Natural killer cell (primary cell): ENCODE measurements at regions not wholly inside any gene's neighbourhood (a gene's known extent, or its start where the extent isn't known, plus 50 kb on each side); places are given as distances from the start of the nearest gene placed in this dataset.

Experiments
- ATAC-seq, 3 donors: fragments of 150-1000 bp in 2 of 3; fragments of 200-7000 bp in 1 of 3; cut with Tn5 transposase; 1 replicate in 1 of 3; 2 replicates in 2 of 3; pipeline ENCODE4 v1.10.0; 2021; ENCODE audit warnings: mild to moderate bottlenecking in 2 of 3, moderate library complexity in 2 of 3
- DNase-seq, 2 donors: peaks; one replicate each; pipeline versions ENCODE4 v3.0.0 to v3.0.0-alpha.2; 2013 to 2021; ENCODE audit warnings: mixed read lengths in 1 of 2
- H3K27ac ChIP-seq: one replicate; pipeline ENCODE4 v1.5.1; 2013; ENCODE audit warnings: mild to moderate bottlenecking, low read length
- H3K27me3 ChIP-seq: one replicate; pipeline ENCODE4 v1.6.1; 2013; ENCODE audit warnings: low read length; ENCODE audit not compliant: control insufficient read depth, insufficient read depth
- H3K36me3 ChIP-seq: one replicate; pipeline ENCODE4 v1.6.1; 2013; ENCODE audit warnings: low read length; ENCODE audit not compliant: control insufficient read depth, insufficient read depth
- H3K4me1 ChIP-seq: one replicate; pipeline ENCODE4 v1.6.1; 2013; ENCODE audit warnings: low read length; ENCODE audit not compliant: control insufficient read depth, insufficient read depth
- H3K4me3 ChIP-seq: one replicate; pipeline ENCODE4 v1.5.1; 2013; ENCODE audit warnings: low read length
- H3K9me3 ChIP-seq: one replicate; pipeline ENCODE4 v1.6.1; 2013; ENCODE audit warnings: low read length; ENCODE audit not compliant: control insufficient read depth, insufficient read depth
- H3K27ac Mint-ChIP-seq, 2 donors: one replicate each; pipeline ENCODE4 v1.8.0; 2022; ENCODE audit warnings: mild to moderate bottlenecking in 2 of 2, mixed read lengths in 2 of 2, moderate library complexity in 1 of 2
- H3K27me3 Mint-ChIP-seq, 2 donors: one replicate each; pipeline ENCODE4 v1.8.0; 2022; ENCODE audit warnings: low read depth in 2 of 2, mixed read lengths in 2 of 2
- H3K36me3 Mint-ChIP-seq: one replicate; pipeline ENCODE4 v1.8.0; 2022; ENCODE audit warnings: mixed read lengths
- H3K4me1 Mint-ChIP-seq, 2 donors: one replicate each; pipeline ENCODE4 v1.8.0; 2022; ENCODE audit warnings: mixed read lengths in 2 of 2
- H3K4me3 Mint-ChIP-seq: one replicate; pipeline ENCODE4 v1.8.0; 2022; ENCODE audit warnings: mild to moderate bottlenecking, moderate library complexity, mixed read lengths
- H3K9me3 Mint-ChIP-seq, 2 donors: one replicate each; pipeline ENCODE4 v1.8.0; 2022; ENCODE audit warnings: mixed read lengths in 2 of 2
- WGBS: methylation state at CpG from one replicate; pipeline ENCODE4 v1.1.7; 2013; ENCODE audit warnings: missing lambda C conversion rate; ENCODE audit not compliant: insufficient coverage; 5-methylcytosine and 5-hydroxymethylcytosine counted together
- intact Hi-C: fragments of 100-400 bp; cut with micrococcal nuclease; formaldehyde crosslinking; loops from one replicate; pipeline ENCODE4 v1.14.2; 2022
- TF ChIP-seq, protein P1 (sequence below): fragments of 200-600 bp; IDR thresholded peaks from one replicate; pipeline ENCODE4 v1.8.0; 2022; ENCODE audit warnings: antibody characterized with exemption

DNA sequence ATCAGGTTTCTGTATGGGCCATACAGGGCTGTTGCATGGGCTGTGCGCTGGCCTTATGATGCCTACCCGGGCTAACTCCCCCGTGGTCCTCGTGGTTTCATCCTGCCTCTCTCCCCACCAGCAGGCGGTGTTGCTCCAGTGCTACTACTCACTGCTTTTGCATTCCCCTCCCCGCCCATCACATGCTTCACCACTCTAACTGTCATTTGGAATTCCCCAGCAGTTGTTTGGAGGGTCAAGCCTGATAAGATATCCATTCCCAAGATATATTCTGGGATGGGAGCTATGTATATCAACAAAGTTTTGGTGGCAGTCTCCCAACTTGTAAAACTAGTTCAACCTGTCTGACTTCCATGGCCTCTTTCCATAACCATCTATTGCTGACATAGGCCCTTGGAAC lies 233.2 kb upstream of the SOX4 start:
- no peaks in the 10 kb centered on the region for H3K27me3 Mint-ChIP-seq
- Histone ChIP-seq H3K4me1 (no peaks in the 10 kb centered on the region), H3K27me3 (no peaks in the 10 kb centered on the region), H3K9me3 (no peaks in the 10 kb centered on the region), H3K4me3 (no peak overlapping the region), H3K27ac (no peak overlapping the region), H3K36me3 (no peaks in the 10 kb centered on the region)
- TF ChIP-seq, protein P1, sequence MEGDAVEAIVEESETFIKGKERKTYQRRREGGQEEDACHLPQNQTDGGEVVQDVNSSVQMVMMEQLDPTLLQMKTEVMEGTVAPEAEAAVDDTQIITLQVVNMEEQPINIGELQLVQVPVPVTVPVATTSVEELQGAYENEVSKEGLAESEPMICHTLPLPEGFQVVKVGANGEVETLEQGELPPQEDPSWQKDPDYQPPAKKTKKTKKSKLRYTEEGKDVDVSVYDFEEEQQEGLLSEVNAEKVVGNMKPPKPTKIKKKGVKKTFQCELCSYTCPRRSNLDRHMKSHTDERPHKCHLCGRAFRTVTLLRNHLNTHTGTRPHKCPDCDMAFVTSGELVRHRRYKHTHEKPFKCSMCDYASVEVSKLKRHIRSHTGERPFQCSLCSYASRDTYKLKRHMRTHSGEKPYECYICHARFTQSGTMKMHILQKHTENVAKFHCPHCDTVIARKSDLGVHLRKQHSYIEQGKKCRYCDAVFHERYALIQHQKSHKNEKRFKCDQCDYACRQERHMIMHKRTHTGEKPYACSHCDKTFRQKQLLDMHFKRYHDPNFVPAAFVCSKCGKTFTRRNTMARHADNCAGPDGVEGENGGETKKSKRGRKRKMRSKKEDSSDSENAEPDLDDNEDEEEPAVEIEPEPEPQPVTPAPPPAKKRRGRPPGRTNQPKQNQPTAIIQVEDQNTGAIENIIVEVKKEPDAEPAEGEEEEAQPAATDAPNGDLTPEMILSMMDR = no peak
- H3K4me3 Mint-ChIP-seq = no peak overlapping the region
- intact Hi-C loops = no loop called here
- H3K27ac Mint-ChIP-seq = no peak overlapping the region
- no peaks in the 10 kb centered on the region for H3K36me3 Mint-ChIP-seq
- no peak for ATAC-seq
- H3K9me3 Mint-ChIP-seq = no peaks in the 10 kb centered on the region
- WGBS = 93% methylated on average over 6 of the region's 6 CpGs
- DNase-seq = no peak
- no peaks in the 10 kb centered on the region for H3K4me1 Mint-ChIP-seq

DNA sequence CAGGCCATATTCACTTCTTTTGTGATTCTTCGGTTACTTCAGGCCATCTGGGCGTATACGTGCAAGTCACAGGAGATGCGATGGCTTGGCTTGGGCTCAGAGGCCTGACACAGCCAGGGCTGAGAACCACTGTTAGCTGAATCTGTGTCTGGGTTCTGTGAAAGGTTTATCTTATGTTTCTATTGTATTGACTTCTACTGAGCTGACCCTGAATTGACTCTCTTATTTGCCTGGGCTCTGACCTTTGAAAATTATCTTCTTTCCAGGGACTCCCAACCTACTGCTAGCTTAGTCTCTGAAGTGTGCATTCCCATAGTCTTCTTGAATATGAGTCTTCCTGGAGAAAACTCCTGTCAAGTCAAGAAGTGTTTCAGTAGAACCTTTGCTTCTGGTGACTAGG lies 226.4 kb upstream of the SOX4 start:
- H3K36me3 Mint-ChIP-seq = no peaks in the 10 kb centered on the region
- no peak overlapping the region for H3K4me3 Mint-ChIP-seq
- Histone ChIP-seq H3K27me3 (no peaks in the 10 kb centered on the region), H3K36me3 (no peaks in the 10 kb centered on the region), H3K4me1 (no peaks in the 10 kb centered on the region), H3K4me3 (no peak overlapping the region), H3K27ac (no peak overlapping the region), H3K9me3 (no peaks in the 10 kb centered on the region)
- H3K27me3 Mint-ChIP-seq = peaks cover 6 to 14% of the 10 kb centered on the region in 2 donors
- WGBS = 97% methylated on average over 4 of the region's 4 CpGs
- no peaks in the 10 kb centered on the region for H3K9me3 Mint-ChIP-seq
- intact Hi-C loops = no loop called here
- H3K4me1 Mint-ChIP-seq = no peaks in the 10 kb centered on the region
- DNase-seq (no peak), ATAC-seq (no peak)
- TF ChIP-seq, protein P1 = no peak
- H3K27ac Mint-ChIP-seq = no peak overlapping the region

DNA sequence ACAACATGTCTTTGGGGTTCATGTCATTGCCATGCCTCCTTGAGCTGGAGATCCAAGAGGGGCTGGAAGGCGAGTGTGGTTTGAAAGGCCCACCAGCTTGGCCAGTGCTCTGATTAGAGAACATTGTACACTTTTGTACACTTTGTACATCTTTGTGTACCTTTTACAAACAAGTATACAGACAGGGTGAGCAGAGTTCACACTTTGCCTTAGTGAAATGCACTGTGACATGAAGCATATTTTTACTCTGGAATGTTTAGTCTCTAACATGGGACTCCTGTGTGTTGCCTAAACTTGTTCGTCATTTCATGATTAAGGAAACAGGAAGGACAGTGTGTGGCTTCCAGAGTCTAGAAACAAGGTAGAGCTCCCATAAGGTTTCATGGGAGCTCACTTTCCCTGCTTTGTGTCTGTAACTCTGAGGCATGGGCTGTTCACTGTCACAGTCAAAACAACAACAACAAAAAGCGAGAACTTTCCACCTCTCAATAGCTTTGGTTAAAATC lies 225.8 kb upstream of the SOX4 start:
- no peak overlapping the region for H3K27ac ChIP-seq

DNA sequence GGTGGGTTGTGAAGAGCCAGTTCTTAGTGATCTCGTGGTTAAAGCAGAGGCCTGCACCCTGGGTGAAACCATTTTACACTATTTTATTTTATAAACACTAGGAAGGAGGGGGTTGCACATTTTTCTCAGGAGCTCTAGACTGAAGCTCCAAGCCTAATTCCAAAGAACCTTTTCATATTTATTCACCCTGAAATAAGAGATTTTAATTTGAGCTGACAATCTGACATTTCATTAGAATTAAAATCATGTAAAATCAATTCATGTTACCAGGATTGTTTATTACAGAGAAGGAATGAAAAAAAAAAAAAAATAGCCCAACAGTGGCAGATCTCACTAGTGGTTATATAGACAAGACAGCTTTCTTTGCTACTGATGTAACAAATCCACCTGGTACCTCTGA lies 222.5 kb upstream of the SOX4 start:
- Mint-ChIP-seq H3K36me3 (no peaks in the 10 kb centered on the region), H3K27me3 (peaks cover 6 to 14% of the 10 kb centered on the region in 2 donors), H3K4me1 (no peaks in the 10 kb centered on the region), H3K27ac (no peak overlapping the region), H3K4me3 (no peak overlapping the region), H3K9me3 (no peaks in the 10 kb centered on the region)
- Histone ChIP-seq H3K4me1 (no peaks in the 10 kb centered on the region), H3K27me3 (no peaks in the 10 kb centered on the region), H3K9me3 (no peaks in the 10 kb centered on the region), H3K27ac (no peak overlapping the region), H3K36me3 (no peaks in the 10 kb centered on the region), H3K4me3 (no peak overlapping the region)
- intact Hi-C loops = no loop called here
- no peak for ATAC-seq
- no CpG with 5 or more reads among the region's 1 CpG for WGBS
- DNase-seq = no peak
- TF ChIP-seq, protein P1 = no peak

More for the DNA sequence above, 225.8 kb upstream of the SOX4 start:
- intact Hi-C loops = no loop called here
- Mint-ChIP-seq H3K9me3 (no peaks in the 10 kb centered on the region), H3K4me1 (no peaks in the 10 kb centered on the region), H3K36me3 (no peaks in the 10 kb centered on the region), H3K4me3 (no peak overlapping the region), H3K27ac (no peak overlapping the region), H3K27me3 (peaks cover 6 to 14% of the 10 kb centered on the region in 2 donors)
- H3K9me3 ChIP-seq = no peaks in the 10 kb centered on the region
- no peak overlapping the region for H3K4me3 ChIP-seq
- DNase-seq (no peak), ATAC-seq (no peak)
- no peaks in the 10 kb centered on the region for H3K27me3 ChIP-seq
- TF ChIP-seq, protein P1 = no peak
- H3K4me1 ChIP-seq = no peaks in the 10 kb centered on the region
- H3K36me3 ChIP-seq = no peaks in the 10 kb centered on the region
- WGBS = 88% methylated on average over 2 of the region's 3 CpGs
